SK-N-MC (cell line): ENCODE measurements at regions not wholly inside any gene's neighbourhood (a gene's known extent, or its start where the extent isn't known, plus 50 kb on each side); places are given as distances from the start of the nearest gene placed in this dataset.

Experiments used
- DNase-seq: peaks from one replicate; pipeline ENCODE4 v3.0.0-alpha.2; 2011; ENCODE audit warnings: low read depth, low spot score
- H3K27ac ChIP-seq: fragments of 200-600 bp; sonication (generic); 2 replicates; pipeline ENCODE4 v1.5.1; 2016; ENCODE audit warnings: mixed run types
- H3K36me3 ChIP-seq: fragments of 200-600 bp; sonication (generic); 2 replicates; pipeline ENCODE4 v1.6.1; 2017; ENCODE audit warnings: antibody characterized with exemption, low read length, mixed read lengths; ENCODE audit not compliant: insufficient read depth
- H3K4me3 ChIP-seq: fragments of 200-600 bp; sonication (generic); 2 replicates; pipeline ENCODE4 v1.5.1; 2016
- H3K9ac ChIP-seq: fragments of 200-600 bp; sonication (generic); 2 replicates; pipeline ENCODE4 v1.8.0; 2017; ENCODE audit warnings: mixed run types, mixed read lengths; ENCODE audit not compliant: insufficient read length
- H3K9me3 ChIP-seq: fragments of 200-600 bp; sonication (generic); 2 replicates; pipeline ENCODE4 v1.6.1; 2017; ENCODE audit warnings: low read depth, mild to moderate bottlenecking, antibody characterized with exemption, low read length, moderate library complexity, mixed read lengths
- EZH2 ChIP-seq: fragments of 200-600 bp; sonication (generic); IDR thresholded peaks from one replicate; pipeline ENCODE4 v1.6.1; 2017; ENCODE audit warnings: antibody characterized with exemption
- FOXP2 ChIP-seq: optimal IDR thresholded peaks from 2 replicates; pipeline ENCODE3; 2011; ENCODE audit warnings: mild to moderate bottlenecking, moderate library complexity; ENCODE audit not compliant: insufficient read depth; ENCODE audit errors: extremely low read length, control extremely low read depth
- POLR2AphosphoS5 ChIP-seq: IDR thresholded peaks from 2 replicates; pipeline ENCODE4 v1.6.1; 2012; ENCODE audit warnings: mild to moderate bottlenecking, low read depth, low read length, borderline replicate concordance

GRCh38 chr2:14408695-14409094 is 223.8 kb upstream of the LRATD1 start:
- Histone ChIP-seq H3K27ac (no peak overlapping the region), H3K4me3 (no peak overlapping the region), H3K36me3 (no peaks in the 10 kb centered on the region), H3K9me3 (no peaks in the 10 kb centered on the region), H3K9ac (no peak overlapping the region)
- DNase-seq: no peak
- TF ChIP-seq POLR2AphosphoS5 (no peak), FOXP2 (no peak), EZH2 (no peak)

GRCh38 chr2:14417551-14417950 is 215.0 kb upstream of the LRATD1 start:
- Histone ChIP-seq H3K9me3 (no peaks in the 10 kb centered on the region), H3K4me3 (no peak overlapping the region), H3K27ac (no peak overlapping the region), H3K9ac (no peak overlapping the region), H3K36me3 (no peaks in the 10 kb centered on the region)
- DNase-seq: no peak
- TF ChIP-seq EZH2 (no peak), FOXP2 (no peak), POLR2AphosphoS5 (no peak)

- H3K36me3 ChIP-seq: no peaks in the 10 kb centered on the region
- no peak overlapping the region for H3K9ac ChIP-seq
- H3K4me3 ChIP-seq: no peak overlapping the region
- no peak overlapping the region for H3K27ac ChIP-seq
- TF ChIP-seq EZH2 (no peak), POLR2AphosphoS5 (no peak), FOXP2 (no peak)
- no peak for DNase-seq
- no peaks in the 10 kb centered on the region for H3K9me3 ChIP-seq
Observed at GRCh38 chr2:14418115-14418514, 214.4 kb upstream of the LRATD1 start.

GRCh38 chr2:14420851-14421250 is 211.7 kb upstream of the LRATD1 start:
- no peaks in the 10 kb centered on the region for H3K9me3 ChIP-seq
- DNase-seq: no peak
- no peak overlapping the region for H3K9ac ChIP-seq
- H3K36me3 ChIP-seq: no peaks in the 10 kb centered on the region
- no peak overlapping the region for H3K27ac ChIP-seq
- TF ChIP-seq FOXP2 (no peak), EZH2 (no peak), POLR2AphosphoS5 (no peak)
- H3K4me3 ChIP-seq: no peak overlapping the region

GRCh38 chr2:14422426-14422825 is 210.1 kb upstream of the LRATD1 start:
- Histone ChIP-seq H3K36me3 (no peaks in the 10 kb centered on the region), H3K9ac (no peak overlapping the region), H3K9me3 (no peaks in the 10 kb centered on the region), H3K4me3 (no peak overlapping the region), H3K27ac (no peak overlapping the region)
- TF ChIP-seq POLR2AphosphoS5: no peak
- TF ChIP-seq FOXP2: no peak
- no peak for TF ChIP-seq EZH2
- no peak for DNase-seq

- Histone ChIP-seq H3K4me3 (no peak overlapping the region), H3K27ac (no peak overlapping the region), H3K36me3 (no peaks in the 10 kb centered on the region), H3K9me3 (no peaks in the 10 kb centered on the region), H3K9ac (no peak overlapping the region)
- no peak for DNase-seq
- TF ChIP-seq FOXP2 (no peak), POLR2AphosphoS5 (no peak), EZH2 (no peak)
Observed at GRCh38 chr2:14423145-14423906, 209.2 kb upstream of the LRATD1 start.

GRCh38 chr2:14424478-14425390 is 207.8 kb upstream of the LRATD1 start:
- H3K36me3 ChIP-seq: no peaks in the 10 kb centered on the region
- no peak overlapping the region for H3K27ac ChIP-seq
- no peaks in the 10 kb centered on the region for H3K9me3 ChIP-seq
- H3K4me3 ChIP-seq: no peak overlapping the region
- no peak overlapping the region for H3K9ac ChIP-seq
- no peak for TF ChIP-seq FOXP2
- no peak for TF ChIP-seq POLR2AphosphoS5
- no peak for TF ChIP-seq EZH2
- DNase-seq: no peak

GRCh38 chr2:14425869-14426268 is 206.6 kb upstream of the LRATD1 start:
- H3K9ac ChIP-seq: no peak overlapping the region
- TF ChIP-seq FOXP2: no peak
- no peak for TF ChIP-seq EZH2
- no peak for TF ChIP-seq POLR2AphosphoS5
- H3K27ac ChIP-seq: no peak overlapping the region
- H3K36me3 ChIP-seq: no peaks in the 10 kb centered on the region
- no peak overlapping the region for H3K4me3 ChIP-seq
- H3K9me3 ChIP-seq: no peaks in the 10 kb centered on the region
- no peak for DNase-seq
